HG03159 (cell line): ENCODE measurements at regions not wholly inside any gene's neighbourhood (a gene's known extent, or its start where the extent isn't known, plus 50 kb on each side); places are given as distances from the start of the nearest gene placed in this dataset.
"Not testable (repeated sequence)": the region's sequence is repeated elsewhere in the genome, so short reads cannot be mapped to it uniquely, and the experiment has no call there.

Source experiments
- ATAC-seq: cut with Tn5 transposase; IDR thresholded peaks from one replicate; pipeline ENCODE4 v1.9.1; 2021; ENCODE audit warnings: mild to moderate bottlenecking, moderate library complexity; ENCODE audit not compliant: unreplicated experiment

DNA sequence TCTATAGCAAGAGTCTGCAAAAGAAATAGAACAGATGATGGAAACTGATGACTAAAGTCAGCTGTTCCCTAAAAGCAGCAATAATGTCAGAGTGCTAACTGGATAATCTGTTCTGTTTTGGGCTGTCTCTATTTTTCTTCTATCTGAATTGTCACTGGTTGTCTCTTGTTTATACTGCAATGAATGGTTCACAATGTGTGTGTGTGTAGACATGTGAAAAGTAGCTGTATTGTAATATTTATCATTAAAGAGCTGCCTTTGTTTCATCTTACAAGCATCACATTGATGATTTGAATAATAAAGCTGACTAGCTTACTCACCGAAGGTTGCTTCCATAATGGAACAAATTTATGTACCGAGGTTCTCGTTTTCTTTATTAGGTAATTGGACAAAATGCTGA is 456.0 kb upstream of the ZEB2 start:
- no peak for ATAC-seq

DNA sequence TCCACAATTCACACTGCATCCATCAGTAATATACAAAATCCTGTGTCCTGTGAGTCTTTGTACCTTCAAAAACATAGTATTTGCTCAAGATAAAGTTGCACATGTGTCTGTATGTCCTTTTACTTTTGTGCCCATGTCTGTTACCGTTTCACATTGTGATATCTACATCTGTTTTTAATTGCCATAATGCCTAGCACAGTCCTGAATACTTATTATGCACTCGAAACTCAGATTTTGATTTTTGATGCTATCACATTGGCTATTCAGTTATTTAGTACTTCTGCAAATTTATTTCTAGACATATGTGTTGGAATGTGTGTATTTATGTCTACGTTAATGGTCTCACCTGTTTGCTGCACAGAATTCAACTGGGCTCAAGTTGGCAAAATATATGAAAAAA is 452.8 kb upstream of the ZEB2 start:
- no peak for ATAC-seq

DNA sequence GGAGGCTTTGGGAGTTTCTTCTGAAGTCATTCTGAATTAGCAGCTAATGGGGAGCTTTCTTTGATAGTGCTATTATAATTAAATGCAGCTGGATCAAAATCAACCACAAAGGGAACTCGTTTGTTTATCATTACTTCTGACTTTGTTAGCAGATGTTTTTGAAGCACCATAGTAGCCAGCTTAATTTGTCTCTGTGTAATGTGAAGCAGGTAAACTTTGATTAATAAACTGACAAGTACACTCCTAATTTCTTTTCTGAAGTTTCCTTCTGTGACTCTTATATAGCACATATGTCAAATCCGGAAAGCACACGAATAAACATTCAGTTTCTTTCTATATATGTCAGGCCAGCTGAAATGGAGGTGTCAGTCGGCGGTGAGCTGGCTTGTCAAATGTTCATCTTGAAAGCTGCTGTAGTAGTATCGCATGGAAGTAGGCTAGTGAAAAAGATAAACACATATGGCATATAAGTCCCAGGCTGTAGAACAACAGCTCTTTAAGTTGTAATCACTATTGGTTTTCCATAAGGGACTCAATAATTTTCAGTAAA is 451.9 kb upstream of the ZEB2 start:
- ATAC-seq = no peak

DNA sequence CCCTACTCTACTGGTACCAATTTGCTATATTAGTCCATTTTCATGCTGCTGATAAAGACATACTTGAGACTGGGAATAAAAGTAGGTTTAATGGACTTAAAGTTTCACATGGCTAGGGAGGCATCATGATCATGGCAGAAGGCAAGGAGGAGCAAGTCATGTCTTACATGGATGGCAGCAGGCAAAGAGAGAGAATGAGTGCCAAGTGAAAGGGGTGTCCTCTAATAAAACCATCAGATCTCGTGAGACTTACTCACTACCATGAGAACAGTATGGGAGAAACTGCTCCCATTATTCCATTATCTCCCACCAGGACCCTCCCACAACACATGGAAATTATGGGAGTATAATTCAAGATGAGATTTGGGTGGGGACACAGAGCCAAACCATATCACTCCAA is 450.5 kb upstream of the ZEB2 start:
- not testable (repeated sequence) for ATAC-seq

DNA sequence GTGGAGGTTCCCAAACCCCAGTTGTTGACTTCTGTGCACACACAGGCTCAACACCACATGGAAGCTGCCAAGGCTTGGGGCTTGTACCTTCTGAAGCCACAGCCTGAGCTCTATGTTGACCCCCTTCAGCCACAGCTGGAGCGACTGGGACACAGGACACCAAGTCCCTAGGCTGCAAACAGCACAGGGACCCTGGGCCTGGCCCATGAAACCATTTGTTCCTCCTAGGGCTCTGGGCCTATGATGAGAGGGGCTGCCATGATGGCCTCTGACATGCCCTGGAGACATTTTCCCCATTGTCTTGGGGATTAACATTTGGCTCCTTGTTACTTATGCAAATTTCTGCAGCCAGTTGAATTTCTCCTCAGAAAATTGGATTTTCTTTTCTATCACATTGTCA is 449.6 kb upstream of the ZEB2 start:
- not testable (repeated sequence) for ATAC-seq

DNA sequence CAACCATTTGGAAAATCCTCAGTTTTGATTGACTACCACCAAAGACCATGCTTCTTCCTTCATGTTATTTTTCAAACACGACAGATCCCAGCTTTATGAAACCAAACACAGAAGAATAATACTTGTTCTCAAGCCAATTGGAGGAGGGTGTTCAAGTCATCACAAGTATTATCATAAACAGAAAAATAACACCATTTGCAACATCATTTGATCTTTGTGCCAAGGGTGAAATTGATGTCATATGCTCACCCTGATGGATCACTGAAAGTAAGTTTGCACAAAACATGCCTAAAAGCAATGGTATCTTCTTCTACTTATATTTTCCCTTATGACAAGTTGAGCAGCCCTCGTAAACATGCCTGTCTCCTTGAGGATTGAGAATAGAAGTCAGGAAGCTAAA is 448.0 kb upstream of the ZEB2 start:
- no peak for ATAC-seq

DNA sequence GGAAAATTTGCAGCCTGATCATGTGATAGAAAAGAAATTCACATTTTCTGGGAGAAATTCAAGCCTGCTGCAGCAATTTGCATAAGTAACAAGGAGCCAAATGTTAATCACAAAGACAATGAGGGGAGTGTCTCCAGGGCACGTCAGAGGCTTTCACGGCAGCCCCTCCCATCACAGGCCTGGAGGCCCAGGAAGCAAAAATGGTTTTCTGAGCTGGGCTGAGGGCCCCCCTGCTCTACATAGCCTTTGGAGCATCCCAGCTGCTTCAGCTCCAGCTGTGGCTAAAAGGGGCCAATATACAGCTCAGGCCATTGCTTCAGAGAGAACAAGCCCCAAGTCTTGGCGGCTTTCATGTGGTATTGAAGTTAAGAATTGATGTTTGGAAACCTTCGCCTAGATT is 445.3 kb upstream of the ZEB2 start:
- ATAC-seq = no peak

DNA sequence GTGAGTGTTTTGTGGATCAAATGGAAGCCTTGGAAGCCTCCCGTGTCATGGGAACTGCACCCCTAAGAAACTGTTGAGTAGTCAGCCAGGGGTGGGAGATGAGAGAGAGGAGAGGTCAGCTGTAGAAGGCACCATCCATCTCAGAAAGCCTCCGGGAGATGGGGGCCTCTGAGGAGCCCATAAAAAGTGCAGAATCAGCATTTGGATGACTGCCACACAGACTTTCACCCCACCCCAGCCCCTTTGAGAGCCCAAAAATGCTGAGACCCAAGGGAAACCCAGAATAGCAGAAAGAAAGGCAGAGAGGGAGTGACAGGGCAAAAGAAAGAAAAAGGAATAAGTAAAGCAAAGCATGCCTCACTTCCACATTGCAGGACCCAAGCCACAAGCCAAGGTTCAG is 443.1 kb upstream of the ZEB2 start:
- no peak for ATAC-seq

DNA sequence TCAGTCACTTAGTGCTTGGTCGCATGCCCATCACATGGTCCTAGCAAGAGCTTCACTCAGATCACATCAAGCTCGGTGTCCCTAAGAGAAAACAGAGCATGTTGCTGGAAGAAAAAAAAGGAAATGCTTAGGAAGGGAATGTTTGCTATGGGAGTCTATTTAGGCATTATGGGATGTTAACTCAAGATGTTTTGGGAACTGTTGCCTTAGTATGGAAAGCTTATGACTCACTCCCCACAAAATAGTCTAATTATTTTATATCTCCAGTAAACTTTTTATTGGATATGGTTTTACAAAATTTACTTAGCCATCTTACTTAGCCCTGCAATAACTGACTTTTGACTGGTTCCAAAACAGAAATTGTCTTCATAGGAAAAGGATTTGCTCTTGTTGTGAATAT is 439.5 kb upstream of the ZEB2 start:
- no peak for ATAC-seq

DNA sequence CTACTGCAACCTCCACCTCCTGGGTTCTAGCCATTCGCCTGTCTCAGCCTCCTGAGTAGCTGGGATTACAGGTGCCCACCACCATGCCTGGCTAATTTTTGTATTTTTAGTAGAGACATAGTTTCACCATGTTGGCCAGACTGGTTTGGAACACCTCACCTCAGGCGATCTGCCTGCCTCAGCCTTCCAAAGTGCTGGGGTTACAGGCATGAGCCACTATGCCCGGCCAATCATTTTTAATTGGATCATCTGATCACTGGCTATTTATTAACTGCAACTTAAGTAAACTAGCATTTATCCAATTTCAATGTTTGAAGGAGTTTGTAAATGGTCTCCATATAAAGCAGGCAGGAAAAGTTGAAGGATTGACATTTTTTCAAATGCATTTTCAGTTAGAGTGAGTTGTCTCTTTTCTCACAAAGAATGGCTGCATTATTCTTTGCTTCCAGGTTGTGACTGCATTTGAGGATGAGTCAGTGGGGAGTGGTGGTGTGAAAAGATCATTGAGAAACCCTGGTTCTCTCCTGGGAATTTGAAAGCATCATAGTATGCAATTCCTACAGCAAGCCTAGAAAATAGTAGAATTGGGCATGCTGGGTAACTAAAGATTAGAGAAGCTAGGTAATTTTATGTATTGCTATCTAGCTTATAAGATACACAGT is 431.1 kb upstream of the ZEB2 start:
- no peak for ATAC-seq

DNA sequence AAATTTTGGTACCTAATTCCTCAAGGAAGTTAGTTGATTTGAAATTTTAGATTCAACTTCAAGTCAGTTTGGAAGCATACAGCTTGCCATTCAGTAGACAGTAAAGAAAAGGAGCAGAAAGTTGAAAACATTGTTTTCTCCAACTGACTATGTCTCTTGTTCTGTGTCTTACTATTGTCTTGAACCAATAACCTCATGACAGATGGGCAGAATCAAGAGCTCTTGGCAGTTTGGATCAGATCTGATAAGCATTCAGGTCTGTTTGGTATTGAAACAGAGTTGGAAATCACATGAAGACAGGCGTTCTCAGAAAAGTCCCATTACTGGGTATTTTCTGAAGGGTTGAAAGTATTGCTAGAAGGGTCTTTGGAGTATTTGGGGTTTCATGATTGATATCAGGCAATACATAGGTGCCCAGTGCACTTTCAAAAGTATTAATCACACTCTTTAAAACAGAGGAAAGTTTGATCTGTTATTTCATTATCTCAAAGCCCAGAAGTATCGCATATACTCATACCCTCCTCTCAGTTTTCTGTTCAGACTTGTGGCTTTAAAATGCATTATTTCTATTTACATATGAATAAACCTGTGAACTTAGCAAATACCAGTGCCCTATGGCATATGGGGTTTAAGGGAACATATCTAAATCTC is 428.4 kb upstream of the ZEB2 start:
- no peak for ATAC-seq

DNA sequence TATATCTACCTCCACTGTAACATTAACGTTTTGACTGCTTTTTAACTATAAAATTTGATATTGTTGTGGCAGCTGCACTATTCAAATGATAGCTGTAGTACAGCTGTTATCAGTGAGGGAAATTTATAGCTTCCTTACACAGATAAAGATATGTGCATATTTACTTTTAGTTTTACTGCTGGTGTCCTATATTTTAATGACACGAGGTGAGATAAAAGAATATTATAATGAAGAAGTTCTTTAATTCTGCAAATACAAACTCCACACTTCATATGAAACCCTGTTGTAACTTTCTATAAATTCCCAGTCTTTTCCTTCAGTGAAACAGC is 427.8 kb upstream of the ZEB2 start:
- ATAC-seq = no peak

DNA sequence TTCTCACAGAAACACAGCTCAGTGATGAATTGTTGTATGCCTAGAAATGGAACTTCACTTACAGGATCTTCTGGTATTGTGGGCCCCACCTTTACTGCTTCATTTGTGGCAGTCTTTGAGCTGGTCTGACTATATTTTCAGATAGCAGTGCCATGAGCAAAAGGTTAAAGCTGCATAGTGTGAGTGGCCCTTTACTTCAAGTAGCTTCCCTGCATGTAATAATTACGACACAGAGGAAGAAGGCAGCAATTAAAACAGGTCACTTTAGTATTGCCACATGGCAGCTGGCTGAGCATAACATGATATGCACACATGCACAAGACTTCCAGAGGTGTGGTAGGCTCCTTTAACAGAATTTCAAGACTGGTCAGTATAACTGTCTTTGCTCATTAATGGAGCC is 426.3 kb upstream of the ZEB2 start:
- no peak for ATAC-seq

DNA sequence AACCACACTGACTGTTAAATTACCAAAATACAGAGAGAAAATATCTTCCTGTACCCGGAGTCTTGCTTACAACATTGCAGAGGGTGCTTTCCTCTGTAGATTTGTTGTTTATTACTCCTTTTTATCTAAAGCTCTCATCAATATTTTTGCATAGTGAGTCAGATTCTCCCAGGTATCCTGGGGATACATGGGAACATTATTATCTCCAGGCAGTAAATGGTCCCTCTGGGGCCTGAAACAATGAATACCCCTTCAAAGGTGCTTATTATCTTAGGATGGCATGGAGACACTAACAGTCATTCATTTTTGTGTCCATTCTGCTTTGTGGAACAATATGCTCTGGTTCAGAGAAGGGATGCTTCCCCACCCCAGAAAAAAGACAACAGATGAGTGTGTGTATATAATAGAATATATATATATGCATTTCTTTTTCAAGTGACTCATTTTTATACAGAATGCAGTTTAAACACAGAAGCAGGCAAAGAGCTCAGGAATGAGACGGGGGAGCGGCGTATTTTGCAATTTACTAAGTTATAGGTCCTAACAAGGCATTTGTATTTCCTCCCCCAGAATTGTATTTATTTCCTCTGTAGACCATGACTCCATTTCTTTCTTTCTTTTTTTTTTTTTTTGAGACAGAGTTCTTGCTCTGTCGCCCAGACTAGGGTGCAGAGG is 424.8 kb upstream of the ZEB2 start:
- no peak for ATAC-seq

DNA sequence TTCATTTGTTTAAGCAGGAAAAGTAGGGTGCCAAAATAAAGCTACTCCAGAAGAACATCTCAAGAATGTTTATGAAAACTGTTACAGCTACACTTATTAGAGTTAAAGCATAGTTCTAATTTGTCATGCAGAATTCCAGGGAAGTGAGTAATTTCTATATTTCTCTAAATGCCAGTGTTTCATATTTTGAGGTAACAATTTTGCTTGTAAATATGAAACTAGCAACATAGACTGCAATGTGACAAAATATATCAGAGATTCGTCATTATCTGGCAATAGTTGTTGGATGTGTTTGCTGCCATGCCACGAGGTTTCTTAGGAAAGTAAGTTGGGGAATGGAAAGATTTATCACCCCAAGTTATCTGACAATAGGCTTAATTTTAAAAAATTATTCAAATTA is 424.1 kb upstream of the ZEB2 start:
- ATAC-seq = no peak

DNA sequence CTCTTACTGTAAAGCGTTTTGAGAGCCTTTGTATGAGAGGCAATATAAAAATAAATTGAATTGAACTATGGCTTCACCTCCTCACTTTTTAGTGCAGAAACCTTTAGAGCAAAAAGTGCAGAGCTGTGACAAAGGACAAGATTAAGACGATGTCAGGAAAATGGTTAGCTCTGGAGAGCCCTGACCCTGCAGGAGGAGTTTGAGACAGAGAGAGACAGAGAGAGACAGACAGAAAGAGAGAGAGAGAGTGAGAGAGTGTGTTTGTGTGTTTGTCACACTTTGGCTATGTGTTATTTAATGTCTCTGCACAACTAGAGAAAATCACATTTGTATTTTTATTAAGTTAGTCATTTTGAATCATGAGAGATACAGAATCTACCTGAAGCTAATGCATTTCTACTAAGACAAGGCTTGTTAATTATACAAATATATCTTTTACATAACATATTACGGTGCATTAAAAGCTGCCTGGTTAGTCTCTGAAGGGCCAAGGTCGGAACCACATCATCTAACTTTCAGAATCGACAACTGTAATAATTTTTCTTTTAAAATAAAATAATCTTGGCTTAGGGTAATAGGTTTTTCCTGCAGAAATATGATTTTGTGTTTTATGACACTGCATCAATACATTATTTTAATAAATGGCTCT is 423.5 kb upstream of the ZEB2 start:
- ATAC-seq = no peak

DNA sequence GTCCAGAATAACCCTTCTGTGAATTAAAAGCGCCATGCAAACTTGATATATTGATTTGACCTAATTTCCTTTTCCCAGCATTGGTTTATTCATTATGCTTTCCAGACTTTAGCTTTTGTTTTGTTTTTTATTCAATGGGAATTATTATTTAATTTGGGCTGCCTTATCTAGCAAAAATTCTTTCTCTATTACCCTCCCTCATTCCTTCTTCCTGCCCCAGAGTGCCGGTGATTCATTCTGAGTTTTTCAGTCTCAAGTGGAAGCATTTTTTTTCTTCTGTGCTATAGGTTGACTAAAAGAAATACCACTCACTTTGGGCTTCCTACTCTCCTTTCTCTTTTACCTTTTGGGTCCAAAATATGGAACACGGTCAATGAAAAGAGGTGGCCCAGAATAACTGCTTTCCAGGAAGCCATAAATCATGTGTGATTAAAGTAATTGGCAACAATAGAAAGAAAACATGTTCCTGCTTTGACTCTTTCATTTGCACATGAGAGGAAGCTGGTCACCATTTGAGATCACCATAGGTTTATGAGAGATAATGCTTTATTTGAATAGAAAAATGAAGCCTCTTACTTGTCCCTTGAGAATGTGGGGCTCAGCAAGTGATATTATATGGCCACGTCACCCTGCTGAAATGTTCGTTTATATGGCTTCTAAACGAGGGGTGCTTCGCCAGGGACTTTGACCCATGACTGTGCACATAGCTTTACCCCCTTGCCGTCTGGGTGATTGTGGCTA is 422.8 kb upstream of the ZEB2 start:
- no peak for ATAC-seq

DNA sequence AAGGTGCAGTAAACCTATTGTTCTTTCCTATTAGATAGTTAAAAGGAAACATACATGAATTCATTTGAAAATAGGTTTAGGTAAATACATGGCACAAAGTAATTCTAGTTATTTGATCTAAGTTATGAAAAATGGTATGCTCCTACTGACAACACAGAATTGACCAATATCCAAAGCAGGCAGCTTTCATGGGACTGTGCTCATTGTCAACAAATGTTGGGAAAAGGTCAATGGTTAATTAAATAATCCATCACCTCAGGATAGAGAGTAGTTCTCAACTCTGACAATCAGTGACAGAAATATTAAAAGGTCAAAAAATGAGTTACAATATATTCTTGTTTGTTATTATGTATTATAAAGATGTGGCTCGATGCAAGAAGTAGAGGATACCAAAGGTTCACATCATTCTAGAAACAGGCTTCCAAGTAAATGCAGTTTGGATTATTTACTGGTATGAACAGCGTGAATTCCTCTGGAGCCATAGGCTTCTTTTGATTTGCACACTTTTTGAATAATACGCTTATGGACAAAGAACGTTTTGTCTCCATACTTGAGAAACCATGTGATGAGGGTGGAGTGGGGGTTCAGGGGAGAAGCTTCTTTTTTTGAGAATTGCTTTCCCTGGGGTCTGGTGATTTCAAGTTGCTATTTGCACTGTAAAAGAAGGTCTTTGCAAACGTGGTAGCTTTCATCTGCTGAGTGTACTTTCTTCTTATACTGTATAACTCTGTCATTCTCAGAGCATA is 422.0 kb upstream of the ZEB2 start:
- ATAC-seq = no peak

DNA sequence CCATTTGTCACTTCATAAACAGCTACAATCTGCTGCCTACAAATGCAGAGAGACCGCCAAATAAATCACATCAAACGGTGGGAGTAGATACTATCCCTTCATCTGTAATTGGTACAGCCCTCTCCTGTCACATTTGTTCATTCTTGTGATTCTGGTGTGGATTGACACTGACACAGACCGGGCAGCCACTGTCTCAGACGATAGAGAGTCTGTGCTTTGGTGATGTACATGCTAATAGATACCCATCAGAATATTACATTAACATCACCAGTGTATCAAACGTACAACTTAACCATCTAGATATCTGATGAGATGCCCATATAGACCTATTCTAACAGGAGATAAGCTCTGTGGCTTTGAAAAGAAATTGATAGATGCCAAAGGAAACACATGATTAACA is 419.7 kb upstream of the ZEB2 start:
- no peak for ATAC-seq

DNA sequence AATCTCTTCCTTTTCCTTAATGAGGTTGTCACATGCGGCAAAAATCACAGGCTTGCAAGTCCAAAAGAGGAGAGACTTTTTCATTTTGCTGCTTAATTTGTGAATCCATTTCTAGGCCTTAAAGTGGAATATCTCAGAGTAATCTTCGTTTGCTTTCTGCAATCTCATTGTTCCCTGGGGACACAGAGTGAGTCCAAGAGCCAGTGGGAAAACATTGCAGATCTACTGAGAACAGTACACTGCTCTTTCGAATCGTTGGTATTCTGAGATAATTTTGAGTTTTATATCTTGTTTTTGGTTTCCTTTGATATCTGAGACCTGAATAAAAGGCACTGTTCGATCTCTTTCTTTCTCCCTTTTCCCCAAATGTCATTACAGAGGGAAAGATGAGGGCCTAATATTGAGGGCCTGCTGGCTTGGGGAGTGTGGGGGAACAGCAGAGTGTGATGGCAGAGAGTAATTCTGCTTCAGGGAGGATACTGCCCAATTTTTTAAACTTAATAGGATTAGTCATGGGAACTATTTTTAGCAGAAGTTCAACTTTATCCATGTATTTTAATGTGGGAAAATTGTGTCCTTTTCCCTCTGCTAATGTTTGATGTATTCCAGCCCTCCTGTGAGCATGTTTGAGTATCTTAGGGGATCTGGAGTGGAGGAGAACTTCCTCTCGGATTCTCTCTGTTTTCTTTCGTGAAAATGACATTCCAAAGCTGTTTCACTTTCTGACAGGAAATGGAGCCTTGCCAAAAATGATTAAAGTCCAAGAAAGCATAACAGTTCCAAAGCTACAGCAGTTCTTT is 418.2 kb upstream of the ZEB2 start:
- ATAC-seq = no peak
